Esophagus squamous epithelium (tissue), 5 donors: ENCODE measurements at regions not wholly inside any gene's neighbourhood (a gene's known extent, or its start where the extent isn't known, plus 50 kb on each side); places are given as distances from the start of the nearest gene placed in this dataset.

ENCODE experiments used
- DNase-seq: peaks from one replicate; lab custom pipeline; 2025; lab: John Stamatoyannopoulos, UW
- H3K27ac ChIP-seq, 4 donors: fragments of 200-600 bp; sonication (generic); one replicate each; pipeline ENCODE4 v1.5.1; 2016 to 2019; ENCODE audit warnings: mild to moderate bottlenecking in 1 of 4
- H3K27me3 ChIP-seq, 4 donors: fragments of 200-600 bp; sonication (generic); 1 replicate in 3 of 4; 2 replicates in 1 of 4; pipeline versions ENCODE4 v1.5.1 to v1.6.0; 2017 to 2021; ENCODE audit warnings: antibody characterized with exemption in 1 of 4
- H3K36me3 ChIP-seq, 3 donors: fragments of 200-600 bp; sonication (generic); one replicate each; pipeline ENCODE4 v1.5.1; 2016 to 2019
- H3K4me1 ChIP-seq, 3 donors: fragments of 200-600 bp; sonication (generic); one replicate each; pipeline ENCODE4 v1.5.1; 2017 to 2019
- H3K4me3 ChIP-seq, 4 donors: fragments of 200-600 bp; sonication (generic); 1 replicate in 3 of 4; 2 replicates in 1 of 4; pipeline ENCODE4 v1.5.1; 2016 to 2019; ENCODE audit warnings: mild to moderate bottlenecking in 2 of 4, moderate library complexity in 1 of 4
- H3K9me3 ChIP-seq, 3 donors: fragments of 200-600 bp; sonication (generic); one replicate each; pipeline ENCODE4 v1.5.1; 2016 to 2019
- POLR2A ChIP-seq, 4 donors: fragments of 450-650 bp; IDR thresholded peaks; one replicate each; pipeline ENCODE4 v1.6.1; 2017; ENCODE audit warnings: antibody characterized with exemption in 4 of 4, mild to moderate bottlenecking in 4 of 4, moderate library complexity in 3 of 4
- WGBS, 2 donors: methylation state at CpG; one replicate each; pipeline ENCODE4 v1.1.5; 2018; 5-methylcytosine and 5-hydroxymethylcytosine counted together
- intact Hi-C: fragments of 100-400 bp; cut with DNase I; formaldehyde crosslinking; loops from one replicate; pipeline ENCODE4 v1.15.0; 2022
- TF ChIP-seq, protein P1 (sequence below), 6 experiments: fragments of 450-650 bp in 4 of 6; fragments of 200-600 bp in 2 of 6; sonication (generic) in 2 of 6; IDR thresholded peaks; one replicate each; pipeline ENCODE4 v1.5.1; 2016 to 2019; ENCODE audit warnings: antibody characterized with exemption in 6 of 6, mild to moderate bottlenecking in 4 of 6, moderate library complexity in 4 of 6
- donor health status: DM: yes; HTN: yes; CAD: no.

GRCh38 chr7:47215640-47216039 lies 366.3 kb downstream of the TNS3 start:
- no peak overlapping the region for H3K27ac ChIP-seq
- peaks cover 0 to 9% (median 0%) of the 10 kb centered on the region in 4 donors for H3K27me3 ChIP-seq
- H3K9me3 ChIP-seq: peaks cover 0 to 1% (median under 1%) of the 10 kb centered on the region in 3 donors
- intact Hi-C loops: no loop called here
- TF ChIP-seq, protein P1, sequence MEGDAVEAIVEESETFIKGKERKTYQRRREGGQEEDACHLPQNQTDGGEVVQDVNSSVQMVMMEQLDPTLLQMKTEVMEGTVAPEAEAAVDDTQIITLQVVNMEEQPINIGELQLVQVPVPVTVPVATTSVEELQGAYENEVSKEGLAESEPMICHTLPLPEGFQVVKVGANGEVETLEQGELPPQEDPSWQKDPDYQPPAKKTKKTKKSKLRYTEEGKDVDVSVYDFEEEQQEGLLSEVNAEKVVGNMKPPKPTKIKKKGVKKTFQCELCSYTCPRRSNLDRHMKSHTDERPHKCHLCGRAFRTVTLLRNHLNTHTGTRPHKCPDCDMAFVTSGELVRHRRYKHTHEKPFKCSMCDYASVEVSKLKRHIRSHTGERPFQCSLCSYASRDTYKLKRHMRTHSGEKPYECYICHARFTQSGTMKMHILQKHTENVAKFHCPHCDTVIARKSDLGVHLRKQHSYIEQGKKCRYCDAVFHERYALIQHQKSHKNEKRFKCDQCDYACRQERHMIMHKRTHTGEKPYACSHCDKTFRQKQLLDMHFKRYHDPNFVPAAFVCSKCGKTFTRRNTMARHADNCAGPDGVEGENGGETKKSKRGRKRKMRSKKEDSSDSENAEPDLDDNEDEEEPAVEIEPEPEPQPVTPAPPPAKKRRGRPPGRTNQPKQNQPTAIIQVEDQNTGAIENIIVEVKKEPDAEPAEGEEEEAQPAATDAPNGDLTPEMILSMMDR (IDR thresholded peaks at IDR 0.05): no peak
- TF ChIP-seq POLR2A (IDR thresholded peaks at IDR 0.05): no peak
- no peak for DNase-seq
- no peaks in the 10 kb centered on the region for H3K36me3 ChIP-seq
- peaks cover 0 to 12% (median 0%) of the 10 kb centered on the region in 3 donors for H3K4me1 ChIP-seq
- WGBS, 2 donors: 68 to 72% methylated on average over 4 to 7 of the region's 7 CpGs
- H3K4me3 ChIP-seq: no peak overlapping the region

DNA sequence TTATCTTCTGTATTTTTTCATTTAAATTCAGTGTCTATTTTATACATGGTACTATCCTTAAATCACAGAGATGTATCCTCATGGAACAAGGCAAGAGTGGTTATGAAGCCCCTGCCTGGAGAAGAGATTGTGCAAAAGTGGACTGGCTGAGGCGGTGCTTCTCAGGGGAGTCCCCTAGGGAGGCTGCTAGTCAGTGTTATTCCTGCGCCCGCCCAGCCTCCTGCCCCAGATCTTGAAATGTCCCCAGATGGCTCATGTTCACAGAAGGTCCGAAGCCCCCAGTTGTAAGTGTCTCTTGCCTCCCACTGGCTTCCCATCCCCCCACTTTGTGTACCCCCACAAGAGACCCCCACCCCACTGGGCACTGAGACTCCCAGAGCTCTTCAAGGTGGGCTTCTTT lies 366.9 kb downstream of the TNS3 start:
- no peaks in the 10 kb centered on the region for H3K36me3 ChIP-seq
- no peak for TF ChIP-seq POLR2A (IDR thresholded peaks at IDR 0.05)
- TF ChIP-seq, protein P1 (IDR thresholded peaks at IDR 0.05): no peak
- peaks cover 0 to 5% (median 4%) of the 10 kb centered on the region in 3 donors for H3K9me3 ChIP-seq
- H3K27me3 ChIP-seq: peaks cover 0 to 9% (median 0%) of the 10 kb centered on the region in 4 donors
- no peak overlapping the region for H3K4me3 ChIP-seq
- no peak for DNase-seq
- WGBS, 2 donors: 67 to 87% methylated on average over 3 of the region's 4 CpGs
- H3K27ac ChIP-seq: no peak overlapping the region
- peaks cover 0 to 12% (median 0%) of the 10 kb centered on the region in 3 donors for H3K4me1 ChIP-seq
- intact Hi-C loops: no loop called here

DNA sequence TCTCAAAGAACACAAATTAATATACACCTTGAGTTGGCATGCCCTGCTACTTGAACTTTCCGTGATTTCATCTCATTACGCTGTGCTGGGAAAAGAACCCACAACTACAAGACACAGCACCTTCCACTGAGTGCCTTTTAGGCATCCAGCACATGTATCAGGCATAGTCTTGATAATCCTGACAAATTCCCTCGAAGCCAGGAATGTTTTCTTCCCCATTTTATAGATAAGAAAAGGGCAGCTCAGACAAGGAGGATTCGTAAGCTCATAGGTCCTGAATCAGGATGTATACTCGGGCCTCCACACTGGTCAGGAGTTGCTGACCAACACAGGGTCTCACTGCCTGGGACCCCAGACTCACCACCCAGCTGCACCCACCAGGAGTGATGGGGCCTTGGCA lies 368.6 kb downstream of the TNS3 start:
- Histone ChIP-seq H3K27me3 (peaks cover 0 to 2% (median 0%) of the 10 kb centered on the region in 4 donors), H3K27ac (no peak overlapping the region), H3K4me3 (no peak overlapping the region), H3K4me1 (peaks cover 0 to 12% (median 0%) of the 10 kb centered on the region in 3 donors), H3K36me3 (no peaks in the 10 kb centered on the region), H3K9me3 (peaks cover 0 to 5% (median 4%) of the 10 kb centered on the region in 3 donors)
- intact Hi-C loops: no loop called here
- no peak for DNase-seq
- 71 to 84% methylated on average over 4 to 5 of the region's 5 CpGs for WGBS, 2 donors
- no peak for TF ChIP-seq POLR2A (IDR thresholded peaks at IDR 0.05)
- TF ChIP-seq, protein P1 (IDR thresholded peaks at IDR 0.05): no peak

- Histone ChIP-seq H3K4me3 (no peak overlapping the region), H3K9me3 (peaks cover 0 to 5% (median 4%) of the 10 kb centered on the region in 3 donors), H3K4me1 (peaks cover 0 to 12% (median 0%) of the 10 kb centered on the region in 3 donors), H3K27me3 (no peaks in the 10 kb centered on the region), H3K36me3 (no peaks in the 10 kb centered on the region), H3K27ac (no peak overlapping the region)
- no peak for TF ChIP-seq POLR2A (IDR thresholded peaks at IDR 0.05)
- TF ChIP-seq, protein P1 (IDR thresholded peaks at IDR 0.05): no peak
- 26 to 41% methylated on average over 4 to 5 of the region's 5 CpGs for WGBS, 2 donors
- DNase-seq: no peak
- intact Hi-C loops: no loop called here
Observed at GRCh38 chr7:47211519-47211973, 370.4 kb downstream of the TNS3 start.

DNA sequence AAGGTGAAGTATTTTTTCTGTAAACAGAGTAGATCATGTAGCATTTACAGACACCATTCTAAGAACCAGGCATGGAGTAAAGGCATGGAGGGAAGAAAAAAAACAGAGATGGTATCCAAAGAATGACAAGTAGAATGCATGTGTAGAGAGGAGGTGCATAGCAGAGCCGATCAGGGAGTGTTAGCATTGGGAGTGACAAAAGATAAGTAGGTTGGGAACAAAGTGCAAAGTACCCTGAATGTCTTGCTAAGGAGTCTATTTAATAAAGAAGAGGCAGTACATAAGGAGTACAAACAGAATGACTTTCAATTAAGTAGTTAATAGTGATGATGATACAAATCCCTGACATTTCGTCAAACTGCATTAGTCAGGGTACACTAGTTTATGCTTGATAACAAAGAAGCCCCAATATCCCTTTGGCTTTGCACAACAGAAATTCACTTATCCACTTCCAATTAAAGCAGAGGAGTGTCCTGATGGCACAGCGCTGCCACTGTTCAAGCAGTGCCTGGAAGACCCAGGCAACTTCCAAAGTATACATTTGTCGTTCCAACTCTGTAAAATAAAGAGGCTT lies 371.5 kb downstream of the TNS3 start:
- peaks cover 0 to 5% (median 4%) of the 10 kb centered on the region in 3 donors for H3K9me3 ChIP-seq
- peaks cover 0 to 10% (median 0%) of the 10 kb centered on the region in 3 donors for H3K4me1 ChIP-seq
- no peak overlapping the region for H3K4me3 ChIP-seq
- TF ChIP-seq, protein P1 (IDR thresholded peaks at IDR 0.05): no peak
- no peak for TF ChIP-seq POLR2A (IDR thresholded peaks at IDR 0.05)
- 22 to 59% methylated on average over 4 of the region's 4 CpGs for WGBS, 2 donors
- H3K27me3 ChIP-seq: no peaks in the 10 kb centered on the region
- intact Hi-C loops: no loop called here
- H3K36me3 ChIP-seq: no peaks in the 10 kb centered on the region
- DNase-seq: no peak
- H3K27ac ChIP-seq: no peak overlapping the region
